ENCODE measurements at regions not wholly inside any gene's neighbourhood (a gene's known extent, or its start where the extent isn't known, plus 50 kb on each side); places are given as distances from the start of the nearest gene placed in this dataset.

GRCh38 chr1:163761898-163762297 lies 440.1 kb downstream of the NUF2 start:
- DNase-seq = no peak

DNA sequence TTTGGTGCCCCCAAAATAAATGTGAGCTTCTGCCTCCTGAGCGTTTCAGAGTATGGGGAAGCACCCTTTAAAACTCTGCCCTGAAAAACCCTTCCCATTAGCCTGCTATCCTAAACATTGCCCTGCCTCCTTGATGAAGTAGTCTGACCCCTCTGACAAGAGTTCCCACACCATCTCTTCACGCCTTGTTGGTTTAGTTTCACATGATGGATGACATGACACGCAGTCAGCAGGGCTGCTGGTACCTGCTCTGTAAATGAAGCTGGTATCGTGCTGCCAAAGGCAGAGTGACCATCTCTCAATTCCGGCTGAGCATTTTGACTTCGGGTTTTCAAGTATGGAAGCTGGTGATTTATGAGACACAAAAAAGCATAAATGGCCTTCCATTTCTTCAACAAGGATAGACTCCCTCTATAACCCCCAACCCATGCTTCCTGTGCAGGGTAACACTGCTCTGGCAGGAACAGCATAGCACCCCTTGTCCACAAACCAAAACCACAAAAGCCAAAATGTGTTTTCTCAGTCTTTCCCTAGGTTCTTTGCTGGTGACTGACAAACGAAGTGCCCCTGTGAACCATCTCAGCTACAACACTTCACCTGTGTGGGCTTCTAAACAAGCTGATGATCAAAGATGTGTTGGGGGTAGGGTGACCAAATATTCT lies 444.6 kb downstream of the NUF2 start:
- DNase-seq = no peak

DNA sequence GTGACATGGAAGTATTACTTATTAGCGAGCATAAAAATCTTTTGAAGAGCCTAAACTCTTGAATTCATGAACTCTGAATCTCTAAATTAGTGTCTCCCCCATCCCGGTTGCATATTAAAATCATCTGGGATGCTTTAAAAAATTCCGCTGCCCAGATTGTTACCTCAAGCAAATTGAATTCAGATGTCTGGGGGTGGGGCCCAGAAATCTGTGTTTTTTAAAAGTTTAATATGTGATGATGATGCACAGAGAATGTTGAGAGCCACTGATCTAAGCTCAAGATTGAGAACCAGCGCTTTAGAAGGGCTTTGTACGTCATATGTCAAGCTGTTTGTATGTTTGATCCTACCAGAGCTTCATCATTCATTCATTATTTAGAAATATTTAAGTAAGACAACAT lies 446.8 kb downstream of the NUF2 start:
- no peak for DNase-seq

GRCh38 chr1:163770265-163770664 lies 448.5 kb downstream of the NUF2 start:
- no peak for DNase-seq

GRCh38 chr1:163771637-163772036 lies 449.9 kb downstream of the NUF2 start:
- no peak for DNase-seq

GRCh38 chr1:163772246-163772645 lies 450.5 kb downstream of the NUF2 start:
- no peak for DNase-seq

- no peak for DNase-seq
Observed at GRCh38 chr1:163773396-163773795, 451.6 kb downstream of the NUF2 start.

DNA sequence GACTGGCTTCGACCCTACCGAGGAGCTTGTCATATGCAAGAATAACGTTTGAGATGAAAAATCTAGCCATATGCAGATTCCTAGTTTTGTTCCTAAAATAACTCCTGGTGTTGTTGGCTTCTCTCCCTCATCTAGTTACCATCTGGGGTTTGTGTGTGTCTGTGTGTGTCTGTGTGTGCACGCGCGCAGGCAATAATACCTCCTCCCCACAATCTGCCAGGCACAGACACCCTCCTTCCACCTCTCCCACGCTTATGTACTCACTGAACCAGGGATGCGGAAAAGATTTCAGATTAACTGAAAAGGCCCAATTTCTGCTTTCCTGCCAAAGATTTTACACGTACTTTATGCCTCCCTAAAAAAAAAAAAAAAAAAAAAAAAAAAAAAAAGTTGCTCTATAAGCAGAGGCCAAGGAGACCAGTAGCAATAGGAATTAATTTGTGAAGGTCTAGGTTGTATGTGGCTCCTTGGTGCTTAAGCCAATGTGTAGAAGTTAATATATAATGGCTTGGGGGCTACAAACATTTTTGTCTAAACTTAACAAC lies 452.7 kb downstream of the NUF2 start:
- no peak for DNase-seq

DNA sequence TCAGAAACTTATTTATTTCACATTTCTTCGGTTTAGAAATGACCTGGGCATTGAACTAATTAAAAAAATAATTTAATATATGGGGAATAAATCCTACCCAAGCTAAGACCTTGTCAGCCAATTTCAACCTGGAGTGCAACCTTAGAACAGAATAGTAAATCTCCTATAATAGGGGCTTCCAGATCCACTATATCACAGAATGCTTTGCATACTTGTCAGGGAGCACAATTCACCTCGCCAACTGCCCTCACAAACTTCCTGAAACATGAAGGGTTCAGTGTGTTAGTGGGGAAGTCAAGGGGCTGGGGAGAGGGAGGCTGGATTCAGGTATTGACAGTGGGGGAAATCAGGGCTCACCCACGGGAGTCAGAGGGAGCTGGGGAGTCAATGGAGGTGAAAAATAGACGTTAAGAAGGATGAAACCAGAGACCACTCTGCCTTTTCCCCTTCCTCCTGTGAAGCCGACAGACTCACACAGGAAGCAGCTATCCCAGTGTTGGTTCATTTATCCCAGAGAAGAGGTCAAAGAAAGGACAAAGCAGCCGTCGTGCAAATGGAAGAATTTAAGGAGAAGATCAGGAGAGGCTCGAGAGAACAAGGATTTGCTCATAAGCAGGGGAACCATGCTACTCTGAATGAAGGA lies 453.3 kb downstream of the NUF2 start:
- no peak for DNase-seq

- DNase-seq = no peak
Observed at GRCh38 chr1:163777205-163777604, 455.5 kb downstream of the NUF2 start.

GRCh38 chr1:163781146-163781545 lies 459.4 kb downstream of the NUF2 start:
- DNase-seq = no peak

DNA sequence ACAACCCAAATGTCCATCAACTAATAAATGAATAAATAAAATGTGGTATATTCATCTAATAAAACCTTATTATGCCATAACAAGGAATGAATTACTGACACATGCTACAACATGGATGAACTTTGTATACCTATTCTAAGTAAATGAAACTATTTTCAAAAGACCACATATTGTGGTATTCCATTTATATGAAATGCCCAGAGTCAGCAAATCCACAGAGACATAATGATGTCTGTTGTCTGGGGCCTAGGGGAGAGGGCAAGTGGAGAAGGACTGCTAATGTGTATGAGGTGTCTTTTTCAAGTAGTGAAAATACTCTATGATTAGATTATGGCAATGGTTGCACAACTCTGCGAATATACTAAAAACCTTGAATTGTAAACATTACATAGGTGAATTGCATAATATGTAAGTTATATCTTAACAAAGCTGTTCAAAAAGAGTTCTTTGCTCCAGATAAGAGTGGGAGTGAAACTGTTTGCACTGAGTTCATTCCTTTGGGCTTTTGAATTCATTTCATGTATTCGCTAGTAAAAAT lies 464.2 kb downstream of the NUF2 start:
- no peak for DNase-seq

DNA sequence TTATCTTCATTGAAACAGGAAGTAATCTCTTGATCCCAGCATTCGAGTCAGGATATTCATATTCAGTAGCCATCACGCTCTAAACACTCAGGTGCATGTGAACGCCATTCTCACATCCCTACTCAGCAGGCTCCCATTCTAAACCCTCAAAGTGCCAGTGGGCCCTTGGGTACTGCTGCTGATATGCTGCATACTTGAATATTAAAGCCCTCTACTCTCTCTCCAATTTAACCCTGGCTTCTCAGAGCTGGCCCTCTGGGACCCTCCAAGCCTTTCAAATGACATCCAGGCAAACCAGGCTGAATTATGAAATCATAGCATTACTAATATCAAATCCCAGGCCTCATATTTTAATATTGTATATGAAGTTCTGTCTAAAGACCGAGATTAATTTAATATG lies 468.2 kb downstream of the NUF2 start:
- no peak for DNase-seq

- DNase-seq = no peak
Observed at GRCh38 chr1:163794551-163794950, 472.8 kb downstream of the NUF2 start.

DNA sequence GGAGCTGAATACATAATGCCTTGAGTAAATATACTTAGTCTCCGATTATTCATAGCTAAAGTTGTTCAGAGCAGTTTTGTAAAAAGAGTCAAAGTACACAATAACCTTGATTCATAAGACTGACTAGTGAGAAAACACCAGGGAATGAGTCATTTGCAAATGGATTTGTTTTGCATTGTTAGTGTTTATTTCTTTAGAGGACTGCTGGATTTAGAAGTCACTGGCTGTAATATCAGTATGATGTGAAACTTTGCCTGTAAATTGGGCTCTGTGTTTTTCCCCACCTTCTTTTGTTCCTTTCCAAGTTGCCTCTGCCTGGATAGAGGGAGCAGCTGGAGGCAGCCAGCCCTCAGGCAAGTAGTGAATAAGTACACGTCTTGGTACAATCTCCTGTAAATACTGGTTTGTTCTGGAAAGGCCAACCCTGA lies 474.7 kb downstream of the NUF2 start:
- no peak for DNase-seq

DNA sequence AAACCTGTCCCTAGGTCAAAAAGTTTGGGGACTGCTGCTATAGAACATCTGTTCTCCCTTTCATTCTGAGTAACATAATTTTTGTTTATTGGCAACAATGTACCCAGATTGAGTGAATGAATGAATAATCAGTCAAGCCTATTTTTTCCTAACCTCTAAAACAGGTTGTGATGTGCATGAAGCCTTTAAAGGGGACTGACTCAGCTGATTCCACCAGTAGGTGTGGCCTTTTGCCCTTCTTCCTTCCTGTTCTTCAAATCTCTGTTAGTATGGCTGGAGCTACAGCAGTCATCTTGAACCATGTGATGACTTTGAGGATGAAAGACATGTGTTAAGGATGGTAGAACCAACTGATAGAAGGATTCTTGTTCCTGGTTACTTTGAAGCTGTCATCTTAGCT lies 476.1 kb downstream of the NUF2 start:
- DNase-seq = no peak

DNA sequence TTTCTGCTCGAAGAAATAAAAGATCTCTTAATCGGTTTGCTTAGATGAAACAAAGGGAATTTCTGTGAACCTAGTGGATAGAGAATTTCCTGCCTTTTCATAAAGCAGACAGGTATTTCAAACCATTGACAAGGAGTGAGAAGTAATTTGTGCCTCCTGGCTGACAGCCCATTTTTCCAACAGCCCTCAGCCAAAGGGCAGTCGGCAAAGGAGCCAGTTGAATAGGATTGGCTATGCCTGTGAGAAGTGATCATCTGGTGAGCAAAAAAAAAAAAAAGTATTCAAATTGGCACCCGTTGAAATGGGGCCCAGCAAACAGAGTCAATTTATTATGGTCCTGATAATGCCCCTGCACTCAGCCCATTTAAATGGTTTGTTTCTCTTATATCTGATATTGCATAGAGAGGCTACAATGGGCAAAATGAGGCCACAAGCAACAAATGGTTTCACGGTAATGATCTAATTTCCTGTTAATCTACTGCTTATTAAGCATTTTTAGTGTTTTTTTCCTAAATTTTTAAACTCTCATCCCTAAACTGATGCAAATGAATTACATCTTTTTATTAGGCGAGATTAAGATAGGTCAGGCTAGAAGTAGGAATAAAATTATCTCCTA lies 477.5 kb downstream of the NUF2 start:
- no peak for DNase-seq

DNA sequence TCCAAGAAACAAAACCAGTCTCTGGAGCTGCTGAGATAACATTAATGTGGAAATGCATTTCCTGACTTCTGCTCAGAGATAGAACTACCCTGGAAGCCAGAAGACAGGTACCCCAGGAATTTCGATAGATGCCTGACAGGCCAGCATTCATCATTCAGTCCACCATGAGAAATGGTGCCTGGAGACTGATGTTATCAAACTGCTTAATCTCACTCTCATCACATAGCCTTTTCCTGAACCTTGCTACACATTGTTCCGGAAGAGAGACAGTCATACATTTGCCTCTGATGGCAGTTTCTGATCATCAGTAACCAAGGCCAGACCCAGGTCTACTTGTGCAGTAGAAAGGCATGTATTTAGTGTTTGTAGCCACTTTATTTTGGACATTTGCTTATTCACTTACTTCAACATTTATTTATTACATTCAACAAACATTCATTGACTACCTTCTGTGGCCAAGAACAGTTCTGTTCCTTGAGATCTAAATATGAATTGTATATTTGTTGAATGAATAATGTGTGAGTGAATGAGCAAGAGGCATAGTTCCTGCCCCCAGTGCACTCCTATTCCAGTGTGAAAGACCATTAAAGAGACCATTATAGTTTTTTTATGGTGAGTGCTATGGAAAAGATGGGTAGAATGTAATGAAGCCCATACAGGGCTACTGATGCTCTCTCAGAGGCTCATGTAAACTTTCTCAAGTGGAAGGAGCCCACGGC lies 485.7 kb downstream of the NUF2 start:
- no peak for DNase-seq

DNA sequence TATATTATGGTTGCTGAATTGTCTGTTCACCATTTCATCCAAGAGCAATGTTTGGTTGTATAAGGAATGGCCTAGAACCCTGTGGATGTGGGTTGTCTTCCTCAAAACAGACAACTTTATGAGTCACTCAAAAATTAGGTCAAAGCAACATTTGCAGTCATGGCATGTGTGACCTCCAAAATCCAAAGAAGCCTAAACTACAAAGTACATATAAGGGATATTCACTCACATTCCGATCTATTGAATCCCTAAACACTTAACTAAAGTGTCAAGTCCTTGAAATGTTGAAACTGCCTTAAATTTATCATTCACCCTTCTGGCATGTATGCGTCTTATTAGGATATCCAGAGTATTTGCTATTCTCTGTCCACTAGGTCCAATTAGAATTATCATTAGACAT lies 491.5 kb downstream of the NUF2 start:
- no peak for DNase-seq

- DNase-seq = no peak
Observed at GRCh38 chr1:163820226-163820625, 498.5 kb downstream of the NUF2 start.

DNA sequence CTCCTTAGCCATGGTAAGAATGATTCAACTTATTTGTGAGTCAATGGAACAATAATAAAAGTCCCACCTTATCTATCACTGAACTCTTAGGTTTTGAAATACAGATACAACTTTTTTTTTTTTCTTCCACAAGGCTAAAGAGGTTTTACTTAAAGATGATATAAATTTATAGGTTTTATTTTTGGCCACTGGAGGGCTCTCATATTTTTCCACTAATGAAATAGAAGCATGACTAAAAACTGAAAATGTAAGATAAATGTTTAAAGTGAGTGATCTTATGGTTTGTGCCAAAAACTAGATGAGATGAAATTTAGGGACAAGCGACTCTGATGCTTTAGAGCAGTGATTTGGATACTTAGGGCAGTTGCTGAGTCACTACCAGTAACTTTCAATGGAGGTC lies 499.0 kb downstream of the NUF2 start:
- DNase-seq = no peak

DNA sequence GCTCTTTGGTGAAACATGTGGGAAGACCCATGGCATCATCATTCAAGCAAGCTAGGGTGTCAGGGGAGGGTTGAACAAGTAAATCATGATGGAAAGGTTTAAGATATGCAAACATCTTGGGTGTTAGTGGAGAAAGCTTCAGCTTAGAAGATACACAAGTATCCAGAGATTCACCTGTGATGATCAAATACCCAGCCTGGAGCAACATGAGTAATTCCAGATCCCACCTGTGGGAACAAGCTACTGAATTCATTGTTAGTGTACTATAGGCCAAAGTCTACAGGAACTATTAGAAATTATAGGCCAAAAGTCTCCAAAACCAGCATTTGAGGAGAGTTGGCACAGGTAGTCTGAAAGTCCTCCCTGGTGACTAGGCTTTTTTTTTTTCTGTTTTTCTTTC lies 499.9 kb downstream of the NUF2 start:
- no peak for DNase-seq

DNA sequence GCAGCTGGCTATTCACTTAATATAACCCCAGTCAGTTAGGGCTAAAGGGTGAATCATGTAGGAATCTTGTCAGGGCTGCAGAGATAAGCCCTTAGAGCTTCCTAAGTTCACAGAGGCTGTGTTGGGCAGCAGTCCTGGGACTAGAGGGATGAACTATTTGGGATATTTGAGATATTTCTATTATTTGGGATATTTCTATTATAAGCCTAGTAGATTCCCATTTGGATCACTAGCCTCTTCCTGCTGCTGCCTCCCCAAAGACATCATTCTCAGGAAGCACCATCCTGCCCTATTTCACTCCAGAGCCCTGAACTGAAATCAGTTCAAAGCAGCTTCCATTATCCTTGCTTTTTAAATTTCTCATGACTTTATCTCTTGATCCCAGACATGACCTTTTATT lies 501.3 kb downstream of the NUF2 start:
- DNase-seq = no peak

Measured in DMS79 (cell line).